HG02884 (cell line): ENCODE measurements at regions not wholly inside any gene's neighbourhood (a gene's known extent, or its start where the extent isn't known, plus 50 kb on each side); places are given as distances from the start of the nearest gene placed in this dataset.

Experiments used
- ATAC-seq: cut with Tn5 transposase; IDR thresholded peaks from one replicate; pipeline ENCODE4 v1.9.1; 2021; ENCODE audit warnings: mild to moderate bottlenecking, moderate library complexity; ENCODE audit not compliant: unreplicated experiment

DNA sequence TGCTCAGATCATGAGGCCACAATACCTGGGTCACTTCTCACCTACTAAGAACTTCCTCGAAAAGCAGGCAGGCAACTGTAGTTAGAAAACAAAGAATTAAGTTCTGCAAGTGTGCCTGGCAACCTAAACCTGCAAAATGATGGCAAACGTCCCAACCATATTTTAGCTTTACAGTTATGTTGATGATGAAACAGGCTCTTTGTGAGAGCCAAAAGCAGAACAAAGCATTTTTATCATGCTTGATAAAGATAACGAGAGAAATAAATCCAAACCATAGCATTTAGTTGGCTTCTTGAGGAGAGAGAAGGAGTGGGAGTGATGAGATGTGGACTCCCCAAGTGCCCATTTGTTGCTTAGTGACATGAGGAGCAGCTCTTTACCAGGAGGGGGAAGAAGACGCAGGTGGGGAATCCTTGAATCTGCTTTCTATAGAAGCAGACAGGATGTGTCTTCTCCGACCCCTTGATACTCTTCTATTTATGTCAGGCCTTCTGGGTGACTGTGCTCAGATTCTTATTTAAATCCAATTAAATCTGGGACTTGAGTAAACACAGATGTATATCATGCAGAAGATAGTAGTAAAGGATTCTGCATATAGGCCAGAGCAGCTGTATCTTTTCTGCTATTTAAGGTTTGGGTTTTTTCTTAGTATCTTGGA lies 221.2 kb downstream of the TMEM167A start:
- no peak for ATAC-seq

DNA sequence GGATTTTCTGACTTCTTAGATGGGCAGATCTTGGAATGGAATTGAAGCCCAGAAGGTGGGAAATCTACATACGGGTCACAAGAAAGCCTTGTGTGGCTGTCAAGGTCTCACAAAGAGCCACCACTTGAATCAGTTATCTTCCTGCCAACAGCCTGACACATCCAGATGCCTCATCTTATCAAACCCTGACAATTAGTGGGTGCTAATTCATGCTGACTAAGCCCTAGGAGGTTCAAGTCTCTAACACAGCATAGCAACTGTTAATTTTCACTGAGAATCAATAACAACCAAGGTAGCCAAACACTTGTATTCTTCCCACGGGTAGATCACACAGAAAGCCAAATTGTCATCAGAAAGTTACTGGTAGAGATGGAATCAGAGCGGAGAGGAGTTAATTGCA lies 222.2 kb downstream of the TMEM167A start:
- no peak for ATAC-seq

DNA sequence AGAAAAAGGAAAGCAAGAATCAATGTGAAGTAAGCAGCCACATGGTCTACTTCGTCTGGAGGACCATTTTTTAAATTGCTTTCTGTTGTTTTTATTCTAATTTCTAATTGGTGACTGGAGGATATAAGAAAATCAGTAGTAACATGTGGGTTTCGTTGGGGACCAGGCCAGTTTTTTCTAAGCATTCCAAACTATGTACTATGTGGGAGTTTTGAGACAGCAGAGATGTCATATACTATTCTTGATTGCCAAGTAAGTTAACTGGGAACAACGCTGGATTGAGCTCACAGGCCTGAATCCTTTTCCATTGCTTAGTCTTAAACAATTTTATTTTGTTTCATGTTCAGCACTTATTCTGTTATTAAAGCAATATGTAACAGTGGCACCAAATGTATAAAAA lies 225.7 kb downstream of the TMEM167A start:
- ATAC-seq = no peak

DNA sequence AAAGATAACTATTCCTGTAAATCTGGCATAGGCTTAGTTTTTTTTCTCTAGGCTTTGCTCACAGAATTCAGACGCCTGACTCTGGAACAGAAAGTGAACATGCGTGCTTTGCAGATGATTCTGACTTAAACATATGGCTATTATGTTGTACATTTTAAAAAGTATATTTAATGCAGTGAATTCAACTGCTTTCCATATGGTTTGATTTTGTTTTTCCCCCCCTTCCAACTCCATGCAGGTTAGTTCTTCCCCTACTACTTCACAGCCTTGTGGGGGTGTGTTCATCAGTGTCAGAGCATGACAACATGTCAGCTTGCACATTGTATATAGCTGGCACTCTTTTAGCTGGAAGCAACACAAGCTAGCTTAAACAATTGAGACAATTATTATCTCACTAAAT lies 226.8 kb downstream of the TMEM167A start:
- ATAC-seq = no peak

DNA sequence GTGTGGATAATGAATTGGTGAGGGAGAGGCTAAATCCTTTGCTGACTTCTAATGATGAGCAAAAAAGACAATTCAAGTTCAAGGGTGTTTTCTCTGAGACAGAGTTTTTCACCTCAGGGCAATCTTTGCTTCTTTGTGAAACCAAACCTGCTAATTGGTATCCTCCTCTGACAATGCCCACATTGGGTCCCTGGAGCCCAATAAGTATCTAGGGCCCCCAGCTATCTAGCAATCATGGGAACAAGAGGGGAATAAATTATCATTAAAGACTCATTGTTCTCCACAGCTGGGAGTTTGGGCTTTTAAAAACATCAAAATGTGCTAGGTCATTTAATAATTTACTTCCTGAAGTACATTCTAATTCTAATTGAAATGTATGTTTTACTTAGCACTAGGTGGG lies 227.3 kb downstream of the TMEM167A start:
- no peak for ATAC-seq

DNA sequence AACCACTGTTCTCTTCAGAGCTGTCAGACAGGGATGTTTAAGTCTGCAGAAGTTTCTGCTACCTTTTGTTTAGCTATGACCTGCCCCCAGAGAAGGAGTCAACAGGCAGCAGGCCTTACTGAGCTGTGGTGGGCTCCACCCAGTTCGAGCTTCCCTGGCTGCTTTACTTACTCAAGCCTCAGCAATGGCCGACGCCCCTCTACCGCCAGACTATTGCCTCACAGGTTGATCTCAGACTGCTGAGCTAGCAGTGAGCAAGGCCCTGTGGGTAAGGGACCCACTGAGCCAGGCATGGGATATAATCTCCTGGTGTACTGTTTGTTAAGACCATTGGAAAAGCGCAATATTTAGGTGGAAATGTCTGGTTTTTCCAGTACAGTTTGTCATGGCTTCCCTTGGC lies 229.6 kb downstream of the TMEM167A start:
- ATAC-seq = no peak

DNA sequence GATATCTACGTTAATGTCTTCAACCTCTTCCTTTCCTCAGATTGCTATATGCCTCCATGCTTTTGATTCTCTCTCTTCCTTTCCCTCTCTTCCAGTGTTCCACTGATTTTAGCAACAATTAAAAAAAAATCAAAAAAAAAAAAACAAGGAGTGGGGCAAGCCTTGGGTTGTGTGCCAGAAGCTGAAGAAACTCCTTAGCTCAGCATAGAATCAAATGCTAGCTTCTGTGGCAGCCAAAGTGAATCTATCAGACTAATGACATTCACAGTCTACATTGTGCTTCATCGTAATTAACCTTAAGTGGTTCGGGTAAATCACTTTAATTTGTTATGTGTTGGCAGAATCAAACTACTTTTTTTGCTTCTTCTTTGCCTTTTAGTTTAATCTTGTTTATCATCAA lies 237.3 kb downstream of the TMEM167A start:
- ATAC-seq = no peak

DNA sequence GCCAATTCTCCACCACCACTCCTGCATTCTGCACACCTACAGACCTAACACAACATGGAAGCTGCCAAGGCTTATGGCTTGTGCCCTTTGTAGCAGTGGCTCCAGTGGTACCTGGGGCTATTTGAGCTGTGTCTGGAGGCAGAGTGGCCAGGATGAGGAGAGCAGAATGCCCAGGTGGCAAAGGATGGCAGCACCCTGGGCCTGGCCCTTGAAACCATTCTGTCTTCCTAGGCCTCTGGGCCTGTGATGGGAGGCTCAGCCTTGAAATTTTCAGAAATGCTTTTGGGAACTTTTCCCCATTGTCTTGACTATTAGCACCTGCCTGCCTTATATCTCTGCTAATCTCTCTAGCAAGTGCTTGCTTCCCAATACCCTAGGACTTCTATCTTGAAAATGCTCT lies 241.7 kb downstream of the TMEM167A start:
- ATAC-seq = no peak

DNA sequence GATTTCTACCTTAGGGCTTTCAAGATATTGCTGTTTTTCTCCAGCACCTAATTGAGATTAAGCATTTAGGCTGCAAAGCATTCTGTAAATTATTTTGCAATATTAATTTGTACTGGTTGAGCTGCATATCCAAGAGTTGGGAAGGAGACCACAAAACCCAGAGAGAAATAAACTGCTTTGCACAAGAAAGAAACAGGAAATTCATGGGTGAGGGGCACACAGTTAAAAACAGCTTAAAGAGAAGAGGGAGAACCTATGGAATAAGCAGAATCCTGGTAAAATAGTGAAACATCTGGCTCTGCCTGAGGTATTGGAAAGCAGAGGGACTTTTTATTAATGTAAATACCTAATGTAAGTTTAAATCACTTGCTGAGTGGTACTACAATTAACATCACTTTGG lies 243.0 kb downstream of the TMEM167A start:
- no peak for ATAC-seq

DNA sequence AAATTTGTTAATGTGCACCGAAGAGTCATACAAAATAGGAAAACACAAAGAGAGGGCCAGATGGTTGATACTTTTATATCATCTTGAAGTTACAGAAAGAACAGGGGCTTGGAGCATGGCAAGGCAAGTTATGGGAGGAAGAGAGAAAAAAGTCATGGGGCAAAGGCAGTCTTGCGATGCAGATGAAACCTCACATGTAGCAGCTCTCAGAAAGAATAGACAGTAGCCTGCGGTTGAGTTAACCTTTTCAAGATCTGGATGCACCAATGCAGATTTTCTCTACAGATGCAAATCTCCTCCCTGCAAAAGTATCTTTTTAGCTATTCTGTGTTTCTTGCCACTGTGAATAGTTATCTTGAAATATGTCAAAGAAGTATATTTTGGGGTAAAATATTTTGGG lies 243.9 kb downstream of the TMEM167A start:
- ATAC-seq = no peak

DNA sequence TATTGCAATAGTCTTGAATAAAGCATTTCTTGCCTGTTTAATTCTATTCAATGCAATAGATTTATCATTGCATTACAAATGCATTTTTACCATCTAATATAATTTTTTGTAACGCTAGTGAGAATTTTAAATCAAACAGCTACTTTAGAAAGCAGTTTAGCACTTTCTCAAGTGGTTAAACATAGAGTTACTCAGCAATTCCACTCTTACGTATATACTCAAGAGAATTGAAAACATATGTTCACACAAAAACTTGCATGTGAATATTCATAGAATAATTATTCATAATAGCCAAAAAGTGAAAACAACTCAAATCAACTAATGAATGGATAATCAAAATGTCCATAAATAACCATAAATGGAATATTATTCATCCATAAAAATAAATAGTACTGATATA lies 244.7 kb downstream of the TMEM167A start:
- ATAC-seq = no peak

DNA sequence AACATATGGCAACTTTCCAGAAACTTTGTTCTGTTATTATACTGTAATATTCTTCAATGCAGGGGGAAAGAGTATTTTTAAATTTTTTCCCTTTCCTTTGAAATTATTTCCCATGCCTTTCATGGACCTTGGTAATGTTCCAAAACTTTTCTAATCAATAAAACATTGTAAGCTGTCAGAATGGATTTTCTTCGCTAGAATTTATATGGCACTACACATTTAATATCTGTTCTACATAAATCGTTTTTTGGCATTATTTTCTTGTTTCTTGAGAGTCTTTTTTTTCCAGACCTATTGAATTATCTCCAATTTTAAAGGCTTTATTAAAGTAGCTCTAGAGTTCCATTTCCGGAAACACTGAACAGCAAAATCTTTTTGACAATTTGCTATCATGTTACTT lies 249.0 kb downstream of the TMEM167A start:
- no peak for ATAC-seq

DNA sequence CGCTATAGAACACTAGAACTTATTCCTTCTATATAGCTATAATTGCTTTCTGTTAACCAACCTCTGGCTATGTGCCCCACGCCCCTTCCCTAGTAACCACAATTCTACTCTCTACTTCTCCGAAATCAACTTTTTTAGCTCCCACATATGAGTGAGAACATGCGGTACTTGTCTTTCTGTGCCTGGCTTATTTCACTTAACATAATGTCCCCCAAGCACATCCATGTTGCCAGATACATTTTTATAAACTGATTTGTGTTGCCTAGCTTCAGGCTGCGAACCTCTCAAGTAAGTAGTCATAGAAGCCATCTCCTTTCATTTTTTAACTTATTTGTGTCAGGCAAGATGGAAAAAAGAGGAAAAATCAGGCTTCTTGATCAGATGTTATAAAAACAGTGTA lies 249.5 kb downstream of the TMEM167A start:
- ATAC-seq = no peak

DNA sequence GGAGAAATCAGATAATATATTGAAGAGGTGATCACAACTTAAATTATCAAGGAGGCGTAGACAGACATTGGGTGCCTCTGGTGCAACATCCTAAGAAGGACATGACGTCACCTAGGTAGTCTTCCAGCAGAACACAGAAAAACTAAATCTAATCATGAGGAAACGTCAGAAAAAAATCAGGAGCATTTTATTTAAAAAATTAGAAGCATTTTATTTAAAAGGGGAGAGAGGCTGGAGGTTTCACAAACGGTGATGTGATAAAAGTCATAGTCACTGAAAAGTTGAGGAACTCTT lies 254.6 kb downstream of the TMEM167A start:
- ATAC-seq = no peak

DNA sequence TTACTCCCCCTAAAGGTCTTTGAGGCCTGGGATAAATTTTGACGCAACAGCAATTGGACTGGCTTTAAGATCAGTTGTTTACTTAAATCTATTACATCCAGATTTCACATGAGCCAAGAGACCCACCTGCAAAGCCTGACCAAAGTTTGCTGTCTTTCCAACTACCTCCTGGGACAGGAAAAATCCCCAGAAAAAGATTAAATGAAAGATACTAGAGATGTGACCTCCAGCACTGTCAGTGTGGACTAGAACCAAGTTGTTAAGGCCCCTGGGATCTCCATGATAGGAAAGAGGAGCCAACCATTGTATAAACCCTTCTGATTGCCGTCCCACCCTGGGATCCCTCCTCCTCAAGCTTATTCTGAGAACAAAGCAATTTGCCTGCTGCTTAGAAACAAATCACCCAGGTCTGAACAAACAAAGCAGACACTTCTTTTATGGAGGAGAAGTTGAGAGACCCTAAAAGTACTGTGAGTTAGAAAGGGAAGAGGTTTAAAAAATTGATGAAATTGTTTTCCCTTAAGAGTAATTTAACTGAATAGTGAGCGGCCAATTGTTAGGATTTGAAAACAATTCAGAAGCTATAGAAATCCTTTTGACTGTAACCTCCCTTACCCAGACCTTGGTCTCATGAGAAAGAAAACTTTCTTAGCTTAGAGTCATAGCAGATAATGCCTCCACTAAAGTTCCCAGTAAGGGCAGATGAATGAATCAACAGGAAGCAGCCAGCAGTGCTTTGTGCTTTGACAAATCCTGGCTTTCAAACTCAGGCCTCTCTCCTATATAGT lies 255.2 kb downstream of the TMEM167A start:
- ATAC-seq = no peak

DNA sequence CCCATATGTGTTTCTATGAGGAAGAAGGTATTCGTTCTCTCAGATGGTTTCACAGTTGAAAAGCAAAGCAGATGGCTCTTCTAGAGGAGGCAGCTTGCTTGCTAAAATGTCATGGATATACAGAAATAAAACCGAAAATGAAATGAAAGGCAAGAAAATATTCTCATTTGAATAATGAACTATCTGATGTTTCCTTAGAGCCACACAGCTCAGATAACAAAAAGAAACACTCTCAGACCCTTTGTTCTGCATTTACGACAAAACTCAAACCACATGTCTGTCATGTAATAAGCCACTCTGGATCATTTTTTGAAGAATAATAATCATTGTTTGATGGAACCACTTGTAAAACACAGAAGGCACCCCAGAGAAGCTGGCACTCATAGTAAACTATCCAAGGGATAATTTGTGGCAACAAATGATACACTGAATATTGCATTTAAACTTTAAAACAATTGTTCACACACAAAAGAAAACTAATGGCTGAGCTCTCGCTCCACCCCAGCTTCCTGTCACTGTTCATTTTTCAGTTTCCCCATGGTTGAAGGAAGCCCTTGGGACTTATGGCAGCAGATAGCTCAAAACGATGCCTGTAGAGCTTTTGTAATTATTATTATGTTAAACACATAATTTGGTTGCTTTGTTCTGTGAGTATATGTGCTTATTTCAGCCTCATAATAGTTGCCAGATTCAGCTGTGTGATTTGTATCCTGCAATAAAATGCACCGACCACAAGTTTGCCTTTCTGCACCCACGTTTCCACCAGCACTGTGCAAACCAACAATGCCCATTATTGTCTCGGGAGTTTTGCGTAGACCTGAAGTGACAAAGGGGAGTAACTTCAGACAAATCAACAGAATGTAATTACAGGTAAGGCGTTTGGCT lies 256.0 kb downstream of the TMEM167A start:
- ATAC-seq = peak; percentile 59

DNA sequence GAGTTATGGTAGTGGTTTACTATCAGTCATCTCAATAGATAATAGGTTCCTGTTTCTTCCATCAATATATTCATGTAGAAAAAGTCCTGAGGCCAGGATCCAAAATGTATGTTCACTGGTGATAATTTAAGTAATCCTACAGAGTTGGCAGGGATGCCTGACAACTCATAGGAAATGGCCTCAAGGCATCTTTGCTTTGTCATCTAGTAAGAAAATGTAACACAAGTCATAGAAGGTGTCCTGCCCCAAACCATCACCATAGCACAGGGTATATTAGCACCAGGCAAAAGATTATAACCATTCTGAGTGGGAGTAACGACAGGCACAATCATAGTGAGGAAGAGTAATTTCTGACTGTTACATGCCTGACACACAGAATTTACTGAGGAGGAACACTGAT lies 257.0 kb downstream of the TMEM167A start:
- ATAC-seq = no peak

DNA sequence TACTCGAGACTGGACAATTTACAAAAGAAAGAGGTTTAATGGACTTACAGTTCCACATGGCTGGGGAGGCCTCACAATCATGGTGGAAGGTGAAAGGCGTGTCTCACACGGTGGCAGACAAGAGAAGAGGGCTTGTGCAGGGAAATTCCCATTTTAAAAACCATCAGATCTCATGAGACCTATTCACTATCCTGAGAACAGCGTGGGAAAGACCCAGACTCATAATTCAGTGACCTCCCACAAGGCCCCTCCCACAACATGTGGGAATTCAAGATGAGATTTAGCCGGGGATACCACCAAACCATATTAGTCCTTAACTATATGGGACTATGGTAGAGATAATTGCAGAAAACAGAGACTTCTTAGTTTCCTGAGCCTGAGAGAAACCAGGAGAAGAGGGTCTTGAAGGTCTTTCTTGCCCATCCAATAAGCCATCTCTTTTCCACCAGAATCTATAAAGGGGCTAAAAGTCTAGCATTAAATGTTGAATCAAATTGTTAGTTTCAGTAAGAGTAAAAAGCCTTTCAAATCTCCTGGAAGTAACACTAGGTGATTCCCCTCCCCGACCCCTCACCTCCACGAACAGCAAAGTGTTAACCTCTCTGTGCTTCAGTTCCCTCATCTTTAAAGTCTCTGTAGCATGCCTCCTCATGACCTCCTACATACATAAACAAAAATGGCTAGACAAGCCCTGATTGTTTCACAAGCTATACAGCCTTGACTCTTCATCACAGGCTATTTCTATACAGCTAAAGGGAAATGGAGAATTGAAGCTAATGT lies 259.1 kb downstream of the TMEM167A start:
- no peak for ATAC-seq

DNA sequence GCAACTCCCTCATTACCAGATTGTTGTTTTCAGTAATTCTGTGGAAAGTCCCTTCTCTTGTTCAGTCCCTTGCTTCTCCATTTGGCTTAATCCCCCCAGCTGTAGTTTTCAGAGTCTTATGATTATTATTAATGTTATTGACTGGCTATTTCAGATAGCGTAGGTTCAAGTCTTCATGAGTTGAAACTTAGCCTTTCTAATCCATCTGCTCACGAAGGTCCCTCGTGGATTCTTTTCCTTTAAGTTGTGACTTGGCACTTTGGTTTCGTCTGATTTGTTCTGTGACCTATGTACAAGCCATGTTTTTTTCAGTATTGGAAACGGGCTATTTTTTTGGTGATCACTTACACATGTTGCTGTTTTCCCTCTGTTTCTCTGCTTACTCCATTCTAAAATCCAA lies 260.3 kb downstream of the TMEM167A start:
- no peak for ATAC-seq

DNA sequence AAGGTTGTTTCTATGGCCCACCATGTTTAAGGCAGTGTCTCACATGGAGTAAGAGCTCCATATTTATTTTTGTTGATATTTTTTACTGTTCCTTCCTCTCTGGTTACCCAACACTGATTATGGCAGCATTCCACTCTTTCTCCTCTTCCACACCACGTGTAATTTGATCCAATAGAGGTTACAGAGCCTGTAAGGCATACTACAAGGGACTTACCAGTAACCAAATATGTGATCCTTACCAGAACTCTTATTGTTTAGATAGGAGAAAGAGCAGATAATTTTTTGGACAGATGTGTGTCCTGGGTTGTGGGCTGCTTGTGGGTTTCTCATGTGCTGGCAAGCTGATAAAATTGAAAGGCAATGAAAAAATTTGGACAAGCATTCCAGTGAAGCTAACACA lies 261.3 kb downstream of the TMEM167A start:
- no peak for ATAC-seq

DNA sequence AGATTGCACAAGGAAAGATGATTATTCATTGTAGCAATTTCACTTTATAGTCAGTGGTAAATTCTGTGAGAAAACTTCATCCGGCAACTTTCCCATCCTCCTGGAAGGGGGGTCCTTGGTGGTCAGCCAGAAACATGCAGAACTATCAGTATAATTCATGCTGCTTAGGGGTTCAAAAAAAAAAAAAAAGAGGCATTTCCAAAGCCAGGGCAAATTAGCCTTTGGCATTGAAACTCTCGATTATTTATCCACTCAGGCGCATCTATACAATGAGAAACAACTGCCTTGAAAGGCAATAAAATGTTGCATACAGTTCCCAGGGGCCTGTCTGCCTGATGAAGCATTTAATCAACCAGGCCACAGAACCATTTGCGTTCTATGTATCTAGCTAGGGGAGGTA lies 263.3 kb downstream of the TMEM167A start:
- ATAC-seq = no peak
